ENCODE measurements at regions not wholly inside any gene's neighbourhood (a gene's known extent, or its start where the extent isn't known, plus 50 kb on each side); places are given as distances from the start of the nearest gene placed in this dataset.

DNA sequence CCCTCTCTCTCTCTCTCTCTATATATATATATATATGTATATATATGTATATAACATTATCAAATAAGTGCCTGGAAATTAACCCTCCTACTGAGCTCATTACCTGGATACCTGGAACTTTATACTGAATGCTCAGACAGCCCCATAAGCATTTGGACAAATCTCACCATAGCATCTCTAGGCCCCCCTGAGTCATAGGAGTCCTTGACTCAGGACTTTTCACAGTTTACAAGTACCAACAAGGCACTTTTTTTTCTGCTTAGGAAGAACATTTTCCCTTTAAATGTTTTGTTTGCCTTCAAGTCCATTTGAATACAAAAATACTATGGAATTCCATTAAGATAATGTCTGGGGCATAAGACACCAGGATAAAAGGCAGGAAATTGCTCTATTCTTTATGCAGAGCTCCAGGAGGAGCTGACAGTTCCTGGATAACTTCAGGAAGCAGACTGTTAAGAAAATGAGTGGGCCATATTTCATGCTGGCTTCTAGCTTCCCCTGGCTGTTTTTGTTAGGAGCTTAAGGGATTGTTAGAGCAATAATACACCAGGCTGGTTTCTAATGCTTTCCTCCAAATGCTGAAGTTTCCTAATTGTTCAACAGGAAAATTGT, 171.7 kb upstream of the ASIC2 start:
- no peak overlapping the region for H3K4me3 ChIP-seq (ENCODE audit: low read depth, low read length)
- TF ChIP-seq, protein P1, sequence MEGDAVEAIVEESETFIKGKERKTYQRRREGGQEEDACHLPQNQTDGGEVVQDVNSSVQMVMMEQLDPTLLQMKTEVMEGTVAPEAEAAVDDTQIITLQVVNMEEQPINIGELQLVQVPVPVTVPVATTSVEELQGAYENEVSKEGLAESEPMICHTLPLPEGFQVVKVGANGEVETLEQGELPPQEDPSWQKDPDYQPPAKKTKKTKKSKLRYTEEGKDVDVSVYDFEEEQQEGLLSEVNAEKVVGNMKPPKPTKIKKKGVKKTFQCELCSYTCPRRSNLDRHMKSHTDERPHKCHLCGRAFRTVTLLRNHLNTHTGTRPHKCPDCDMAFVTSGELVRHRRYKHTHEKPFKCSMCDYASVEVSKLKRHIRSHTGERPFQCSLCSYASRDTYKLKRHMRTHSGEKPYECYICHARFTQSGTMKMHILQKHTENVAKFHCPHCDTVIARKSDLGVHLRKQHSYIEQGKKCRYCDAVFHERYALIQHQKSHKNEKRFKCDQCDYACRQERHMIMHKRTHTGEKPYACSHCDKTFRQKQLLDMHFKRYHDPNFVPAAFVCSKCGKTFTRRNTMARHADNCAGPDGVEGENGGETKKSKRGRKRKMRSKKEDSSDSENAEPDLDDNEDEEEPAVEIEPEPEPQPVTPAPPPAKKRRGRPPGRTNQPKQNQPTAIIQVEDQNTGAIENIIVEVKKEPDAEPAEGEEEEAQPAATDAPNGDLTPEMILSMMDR (conservative IDR thresholded peaks at IDR 0.05; ENCODE audit: low read depth, low read length): no peak
- no peak for DNase-seq (ENCODE audit: low read depth)

DNA sequence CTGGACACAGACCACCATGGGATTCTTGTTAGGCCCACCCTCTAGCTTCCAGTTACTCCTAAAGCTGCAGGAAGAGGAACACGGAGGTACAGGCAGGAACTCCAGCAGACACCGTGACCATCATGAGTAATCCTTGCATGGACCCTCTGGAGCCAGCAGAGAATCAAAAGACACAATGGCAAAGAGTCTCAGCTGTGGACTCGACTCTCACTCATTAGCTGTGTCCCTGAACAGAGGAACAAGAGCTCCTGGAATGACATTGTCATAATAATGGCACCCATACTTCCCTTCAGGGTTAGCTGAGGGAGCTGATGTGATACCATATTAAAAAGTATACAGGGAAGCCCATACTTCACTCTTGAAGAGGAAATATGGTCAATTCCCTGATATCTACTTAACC, 176.3 kb upstream of the ASIC2 start:
- no peak for DNase-seq (ENCODE audit: low read depth)
- TF ChIP-seq, protein P1 (conservative IDR thresholded peaks at IDR 0.05; ENCODE audit: low read depth, low read length): no peak

DNA sequence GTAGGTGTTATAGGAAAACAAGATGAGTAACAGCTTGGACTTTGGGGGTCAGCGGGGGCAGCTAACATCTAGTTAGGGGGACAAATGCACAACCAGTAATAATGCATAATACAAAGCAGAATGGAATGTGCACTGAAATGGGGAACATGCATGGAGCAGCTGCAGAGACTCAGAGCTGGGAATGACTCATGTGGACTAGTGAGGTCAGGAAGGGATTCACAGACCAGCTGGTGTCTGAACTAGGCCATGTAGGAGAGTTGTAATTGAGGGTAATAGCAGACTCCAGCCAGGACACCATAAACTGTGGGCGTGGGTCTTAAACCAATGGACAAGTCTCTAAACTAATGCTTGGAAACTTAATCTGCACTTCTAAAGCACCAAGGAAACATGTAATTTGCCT, 176.8 kb upstream of the ASIC2 start:
- DNase-seq (ENCODE audit: low read depth): peak; percentile 88
- TF ChIP-seq, protein P1 (conservative IDR thresholded peaks at IDR 0.05; ENCODE audit: low read depth, low read length): no peak
- H3K4me3 ChIP-seq (ENCODE audit: low read depth, low read length): no peak overlapping the region

More for the DNA sequence above, 176.3 kb upstream of the ASIC2 start:
- no peak overlapping the region for H3K4me3 ChIP-seq (ENCODE audit: low read depth, low read length)

DNA sequence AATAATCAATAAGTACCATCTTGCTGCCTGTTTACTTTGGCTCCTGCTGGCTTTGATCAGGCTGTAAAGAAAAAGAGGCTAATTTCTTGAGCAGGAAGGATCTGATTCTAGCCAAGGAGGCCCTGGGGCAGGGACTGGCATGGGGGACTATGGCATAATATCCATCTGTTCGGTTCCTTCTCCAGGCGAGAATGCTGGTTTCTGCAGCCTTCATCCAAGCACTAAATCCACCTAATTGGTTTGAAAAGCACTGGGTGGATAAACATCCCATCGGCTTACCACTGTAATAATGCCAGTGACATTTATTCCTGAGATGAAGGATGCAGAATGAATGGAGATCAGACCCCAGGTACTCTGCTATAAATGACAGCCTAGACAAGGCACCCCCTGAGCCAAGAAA, 180.0 kb upstream of the ASIC2 start:
- H3K4me3 ChIP-seq (ENCODE audit: low read depth, low read length): no peak overlapping the region
- DNase-seq (ENCODE audit: low read depth): no peak
- TF ChIP-seq, protein P1 (conservative IDR thresholded peaks at IDR 0.05; ENCODE audit: low read depth, low read length): no peak

DNA sequence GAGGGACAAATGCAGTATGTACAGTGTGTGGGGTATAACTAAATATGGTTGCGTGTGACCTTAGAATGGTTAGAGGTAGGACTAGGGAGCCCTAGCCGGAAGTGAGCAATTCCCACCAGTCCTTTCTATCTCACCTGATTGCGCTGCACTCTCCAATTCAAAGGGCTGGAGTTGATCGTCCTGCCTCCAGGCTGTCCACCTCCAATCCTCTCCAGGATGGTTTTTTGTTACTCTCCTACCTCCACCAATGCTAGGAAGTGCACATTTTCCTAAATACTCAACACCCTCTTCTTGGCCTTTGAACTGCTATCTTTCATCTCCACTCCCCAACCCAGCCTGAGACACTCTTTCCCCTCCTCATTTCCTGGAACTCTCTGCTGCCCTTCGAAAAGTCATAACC, 181.7 kb upstream of the ASIC2 start:
- TF ChIP-seq, protein P1 (conservative IDR thresholded peaks at IDR 0.05; ENCODE audit: low read depth, low read length): no peak
- H3K4me3 ChIP-seq (ENCODE audit: low read depth, low read length): no peak overlapping the region

DNA sequence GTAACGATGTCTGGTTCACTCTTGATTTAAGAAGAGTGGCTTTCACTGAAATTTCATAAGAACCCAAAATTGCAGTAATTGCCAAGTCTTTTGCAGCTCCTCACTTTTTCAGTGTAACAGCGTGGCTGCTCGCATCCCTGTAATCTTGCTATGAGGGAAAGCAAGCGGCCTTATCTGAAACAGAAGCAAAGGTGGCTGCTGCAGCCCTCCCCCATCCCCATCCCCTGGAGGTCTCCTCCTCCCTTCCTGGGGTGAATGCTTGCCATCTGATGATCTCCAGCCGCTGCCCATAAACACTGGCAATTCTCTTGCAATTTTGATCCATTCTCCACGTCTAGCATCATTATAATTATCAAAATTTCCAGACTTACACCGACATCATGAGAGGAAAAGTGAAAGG, 182.5 kb upstream of the ASIC2 start:
- no peak overlapping the region for H3K4me3 ChIP-seq (ENCODE audit: low read depth, low read length)
- TF ChIP-seq, protein P1 (conservative IDR thresholded peaks at IDR 0.05; ENCODE audit: low read depth, low read length): no peak
- DNase-seq (ENCODE audit: low read depth): no peak

More for the DNA sequence above, 181.7 kb upstream of the ASIC2 start:
- DNase-seq (ENCODE audit: low read depth): no peak

DNA sequence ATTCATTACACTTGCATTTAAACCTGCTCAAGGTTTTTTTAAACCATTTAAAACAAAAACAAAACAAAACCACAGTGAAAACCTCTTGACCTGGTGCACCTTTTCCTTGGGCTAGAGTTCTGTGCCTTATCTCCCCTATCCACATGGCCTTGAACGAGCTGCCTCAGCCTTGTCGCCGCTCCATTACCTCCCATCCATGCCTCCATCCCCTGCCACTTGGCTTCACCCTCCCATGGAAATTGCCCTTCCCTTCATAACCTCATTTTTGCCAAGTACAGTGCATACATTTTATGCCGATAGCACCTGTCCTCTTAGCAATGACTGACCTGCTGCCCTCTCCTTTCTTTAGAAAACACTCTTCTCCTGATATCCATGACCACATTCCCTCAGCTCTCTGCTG, 188.6 kb upstream of the ASIC2 start:
- no peak for DNase-seq (ENCODE audit: low read depth)
- H3K4me3 ChIP-seq (ENCODE audit: low read depth, low read length): no peak overlapping the region
- TF ChIP-seq, protein P1 (conservative IDR thresholded peaks at IDR 0.05; ENCODE audit: low read depth, low read length): no peak
